MG63 (cell line): ENCODE measurements at regions not wholly inside any gene's neighbourhood (a gene's known extent, or its start where the extent isn't known, plus 50 kb on each side); places are given as distances from the start of the nearest gene placed in this dataset.
A peak's percentile ranks its signal among the peaks of the same experiment; 100 is the strongest.

Experiments
- DNase-seq: peaks from one replicate; pipeline ENCODE4 v3.0.0-alpha.2; 2020
- H3K27me3 ChIP-seq: fragments of 250-450 bp; sonication (Bioruptor Pico); 2 replicates; pipeline ENCODE4 v1.5.1; 2020; ENCODE audit warnings: mild to moderate bottlenecking, moderate library complexity
- H3K36me3 ChIP-seq: fragments of 250-450 bp; sonication (Bioruptor Pico); 2 replicates; pipeline ENCODE4 v1.5.1; 2020; ENCODE audit warnings: mild to moderate bottlenecking, moderate library complexity
- H3K4me3 ChIP-seq: fragments of 250-450 bp; sonication (Bioruptor Pico); 2 replicates; pipeline ENCODE4 v1.5.1; 2020; ENCODE audit warnings: mild to moderate bottlenecking, moderate library complexity
- H3K9me3 ChIP-seq: fragments of 250-450 bp; sonication (Bioruptor Pico); 2 replicates; pipeline ENCODE4 v1.5.1; 2020; ENCODE audit warnings: mild to moderate bottlenecking, moderate library complexity

DNA sequence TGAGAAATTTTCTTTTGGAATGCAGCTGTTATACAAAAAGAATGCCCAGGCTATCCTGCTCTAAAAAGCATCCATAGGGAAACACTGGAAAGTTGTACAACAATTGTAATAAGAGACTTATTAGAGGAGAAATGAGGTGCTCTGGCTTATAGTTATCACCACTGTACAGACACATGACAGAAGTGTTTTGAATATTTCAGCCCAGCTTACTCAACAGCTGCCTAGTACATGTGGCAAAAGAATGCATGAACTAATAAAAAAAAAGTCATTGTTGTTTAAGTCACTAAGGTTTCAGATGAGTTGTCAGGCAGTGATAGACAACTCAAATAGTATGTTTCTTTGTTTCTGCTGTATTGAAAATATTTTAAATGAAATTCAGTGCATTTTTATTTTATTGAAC is 307.7 kb downstream of the GPM6A start:
- DNase-seq = no peak

DNA sequence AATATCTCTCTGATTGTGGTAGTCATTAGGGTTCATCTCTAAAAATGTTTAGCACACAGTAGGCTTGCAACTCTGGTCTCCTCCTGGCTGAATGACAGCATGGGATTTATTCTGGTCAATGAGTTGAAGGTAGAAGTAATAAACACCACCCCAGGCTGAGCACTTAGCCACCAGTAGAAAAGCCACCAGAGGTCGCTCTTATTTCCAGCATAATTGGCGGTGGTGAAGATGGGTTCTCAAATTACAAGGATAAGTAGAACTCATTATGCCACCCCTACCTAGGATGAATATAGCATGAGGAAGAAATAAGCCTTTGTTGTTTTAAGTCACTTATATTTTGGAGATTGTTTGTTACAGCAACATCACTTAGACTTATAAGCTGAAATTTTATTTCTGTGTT is 302.7 kb downstream of the GPM6A start:
- H3K4me3 ChIP-seq = no peak overlapping the region
- no peaks in the 10 kb centered on the region for H3K27me3 ChIP-seq
- DNase-seq = no peak
- no peaks in the 10 kb centered on the region for H3K9me3 ChIP-seq
- no peaks in the 10 kb centered on the region for H3K36me3 ChIP-seq

More for the DNA sequence above, 307.7 kb downstream of the GPM6A start:
- H3K27me3 ChIP-seq = no peaks in the 10 kb centered on the region
- H3K9me3 ChIP-seq = no peaks in the 10 kb centered on the region
- no peak overlapping the region for H3K4me3 ChIP-seq
- H3K36me3 ChIP-seq = no peaks in the 10 kb centered on the region

GRCh38 chr4:175511861-175512260 is 300.2 kb downstream of the GPM6A start:
- DNase-seq = no peak
- Histone ChIP-seq H3K4me3 (no peak overlapping the region), H3K9me3 (no peaks in the 10 kb centered on the region), H3K36me3 (no peaks in the 10 kb centered on the region), H3K27me3 (no peaks in the 10 kb centered on the region)

DNA sequence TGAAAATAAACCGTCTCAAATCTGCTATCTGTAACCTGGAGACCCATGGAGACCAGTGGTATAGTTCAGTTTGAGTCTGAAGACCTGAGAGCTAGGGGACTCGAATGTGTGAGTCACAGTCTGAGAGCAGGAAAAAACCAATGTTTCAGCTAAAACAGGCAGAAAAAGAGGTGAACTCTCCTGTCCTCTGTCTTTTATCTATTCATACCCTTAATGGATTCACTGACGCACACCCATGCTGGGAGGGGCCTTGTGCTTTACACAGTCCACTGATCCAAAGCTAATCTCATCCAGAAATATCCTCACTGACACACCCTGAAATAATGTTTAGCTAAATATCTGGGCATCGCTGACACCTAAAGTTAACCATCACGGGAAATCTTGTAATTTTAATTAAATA is 297.9 kb downstream of the GPM6A start:
- H3K27me3 ChIP-seq = no peaks in the 10 kb centered on the region
- DNase-seq = no peak
- no peaks in the 10 kb centered on the region for H3K9me3 ChIP-seq
- H3K4me3 ChIP-seq = no peak overlapping the region
- no peaks in the 10 kb centered on the region for H3K36me3 ChIP-seq

DNA sequence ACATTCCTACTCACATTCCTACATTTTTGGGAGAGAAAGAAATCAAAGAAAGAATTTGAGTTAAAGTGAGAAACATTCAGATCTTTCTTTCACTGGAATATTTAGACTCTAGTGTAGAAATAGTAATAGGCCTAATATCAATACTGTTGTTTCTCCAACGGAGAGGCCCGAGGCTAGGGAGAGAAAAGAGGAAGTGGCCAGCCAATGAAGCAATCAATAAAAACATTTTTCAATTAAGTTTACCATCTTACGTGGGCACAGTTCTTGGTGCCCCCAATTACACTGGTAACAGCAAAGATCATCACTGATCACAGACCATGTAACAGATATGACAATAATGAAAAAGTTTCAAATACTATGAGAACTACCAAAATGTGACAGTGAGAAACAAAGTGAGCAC is 281.4 kb downstream of the GPM6A start:
- DNase-seq = no peak
- H3K27me3 ChIP-seq = no peaks in the 10 kb centered on the region
- no peak overlapping the region for H3K4me3 ChIP-seq
- no peaks in the 10 kb centered on the region for H3K36me3 ChIP-seq
- H3K9me3 ChIP-seq = peaks cover 14% of the 10 kb centered on the region

DNA sequence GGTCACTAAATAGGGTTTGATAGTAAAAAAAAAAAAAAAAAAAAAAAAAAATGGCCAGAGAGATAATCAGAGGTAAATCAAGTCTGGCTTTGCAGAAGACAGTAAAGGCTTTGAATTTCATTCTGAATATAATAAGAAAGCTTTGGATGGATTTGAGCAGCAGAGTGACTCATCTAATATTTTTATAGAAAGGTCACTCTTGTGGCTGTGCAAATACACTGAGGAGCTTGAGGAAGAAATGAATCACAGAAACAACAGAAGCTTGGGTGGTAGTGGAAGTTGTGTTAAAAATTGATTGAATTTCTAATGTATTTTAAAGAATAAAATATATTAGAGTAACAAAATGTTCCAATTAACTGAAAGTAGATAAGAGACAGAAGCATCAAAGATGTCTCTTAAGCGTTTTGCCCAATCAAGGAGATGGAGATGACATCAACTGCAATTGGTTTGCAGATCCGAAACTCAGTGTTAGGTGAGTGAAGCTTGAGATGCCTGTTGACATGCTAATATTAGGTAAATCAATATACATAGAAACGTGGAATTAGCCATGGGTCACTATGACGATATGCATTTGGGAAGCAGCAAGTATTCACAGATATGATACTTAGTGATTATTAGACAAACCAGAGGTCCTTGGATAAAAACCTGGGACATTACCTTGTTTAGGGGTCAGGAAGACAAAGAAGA is 280.5 kb downstream of the GPM6A start:
- Histone ChIP-seq H3K4me3 (no peak overlapping the region), H3K27me3 (no peaks in the 10 kb centered on the region), H3K9me3 (peaks cover 14% of the 10 kb centered on the region), H3K36me3 (no peaks in the 10 kb centered on the region)
- DNase-seq = peak; percentile 33

GRCh38 chr4:175536852-175537453 is 275.1 kb downstream of the GPM6A start:
- no peak for DNase-seq
- Histone ChIP-seq H3K27me3 (no peaks in the 10 kb centered on the region), H3K9me3 (peaks cover 10% of the 10 kb centered on the region), H3K4me3 (no peak overlapping the region), H3K36me3 (no peaks in the 10 kb centered on the region)

GRCh38 chr4:175539498-175539897 is 272.6 kb downstream of the GPM6A start:
- H3K27me3 ChIP-seq = no peaks in the 10 kb centered on the region
- H3K9me3 ChIP-seq = peaks cover under 1% of the 10 kb centered on the region; the same call in 1 of the 2 replicates
- DNase-seq = no peak
- H3K4me3 ChIP-seq = no peak overlapping the region
- H3K36me3 ChIP-seq = no peaks in the 10 kb centered on the region

DNA sequence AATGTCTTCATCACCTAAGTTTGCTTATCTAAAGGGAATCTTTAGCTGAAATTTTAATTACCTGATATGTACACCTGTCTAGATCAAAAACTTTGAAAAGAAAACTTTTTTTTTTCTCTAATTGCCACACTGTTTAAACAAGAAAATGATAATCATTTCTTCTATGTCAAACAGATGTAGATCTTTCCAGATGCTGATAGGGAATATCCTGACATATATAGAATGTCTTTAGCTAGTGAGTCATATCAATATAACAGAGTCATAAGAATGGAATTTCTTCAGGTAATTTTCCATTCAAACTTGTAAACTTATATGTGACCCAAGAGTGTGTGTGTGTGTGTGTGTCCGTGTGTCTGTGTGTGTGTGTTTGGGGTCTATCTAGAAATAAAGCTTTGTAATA is 271.9 kb downstream of the GPM6A start:
- DNase-seq = no peak
- Histone ChIP-seq H3K4me3 (no peak overlapping the region), H3K27me3 (no peaks in the 10 kb centered on the region), H3K9me3 (no peaks in the 10 kb centered on the region), H3K36me3 (no peaks in the 10 kb centered on the region)

- no peaks in the 10 kb centered on the region for H3K27me3 ChIP-seq
- no peaks in the 10 kb centered on the region for H3K36me3 ChIP-seq
- DNase-seq = peak; percentile 20
- no peak overlapping the region for H3K4me3 ChIP-seq
- no peaks in the 10 kb centered on the region for H3K9me3 ChIP-seq
Measured at GRCh38 chr4:175540732-175541131, 271.3 kb downstream of the GPM6A start.

DNA sequence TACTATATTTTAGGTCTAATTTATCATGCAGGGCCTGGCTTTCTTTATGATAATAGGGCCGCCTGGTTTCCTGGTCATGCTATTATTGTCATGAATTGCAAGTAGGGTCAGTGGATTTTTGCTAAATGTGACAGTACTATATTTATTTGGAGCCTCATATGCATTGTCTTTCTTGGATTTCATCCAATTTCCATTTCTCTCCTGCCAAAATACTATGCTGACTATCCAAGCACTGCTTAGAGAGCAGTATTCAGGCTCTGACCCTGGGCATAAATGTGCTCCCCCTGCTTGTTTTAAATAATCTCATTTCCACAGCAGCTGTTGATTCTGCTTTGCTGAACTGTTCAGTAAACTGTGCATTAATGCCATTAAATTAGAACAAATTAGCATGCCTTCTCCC is 269.3 kb downstream of the GPM6A start:
- Histone ChIP-seq H3K9me3 (no peaks in the 10 kb centered on the region), H3K4me3 (no peak overlapping the region), H3K27me3 (no peaks in the 10 kb centered on the region), H3K36me3 (no peaks in the 10 kb centered on the region)
- DNase-seq = peak; percentile 37

- Histone ChIP-seq H3K9me3 (no peaks in the 10 kb centered on the region), H3K36me3 (no peaks in the 10 kb centered on the region)
Measured at GRCh38 chr4:175559126-175559525, 252.9 kb downstream of the GPM6A start.

DNA sequence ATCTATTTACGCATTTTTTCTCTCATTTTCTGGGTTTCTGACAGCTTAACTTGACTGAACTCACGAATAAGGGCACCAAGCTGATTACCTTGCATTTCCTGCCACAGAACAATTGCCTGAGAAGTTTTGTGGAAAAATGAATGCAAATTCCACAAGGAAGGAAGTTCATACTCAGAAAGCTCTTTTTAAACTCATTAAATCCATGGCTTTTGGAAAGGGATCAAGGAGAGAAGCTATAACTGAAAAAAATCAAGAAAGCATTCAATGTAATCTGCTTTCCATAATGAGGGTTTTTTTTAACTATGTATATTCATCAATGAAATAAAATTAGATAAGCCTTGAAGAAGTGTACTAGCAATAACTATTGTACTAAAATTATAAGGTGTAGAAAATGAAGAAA is 252.5 kb downstream of the GPM6A start:
- H3K36me3 ChIP-seq = no peaks in the 10 kb centered on the region
- no peaks in the 10 kb centered on the region for H3K27me3 ChIP-seq
- H3K9me3 ChIP-seq = no peaks in the 10 kb centered on the region
- no peak for DNase-seq
- no peak overlapping the region for H3K4me3 ChIP-seq

More at GRCh38 chr4:175559126-175559525, 252.9 kb downstream of the GPM6A start:
- no peaks in the 10 kb centered on the region for H3K27me3 ChIP-seq
- H3K4me3 ChIP-seq = no peak overlapping the region
- no peak for DNase-seq

GRCh38 chr4:175560604-175561003 is 251.5 kb downstream of the GPM6A start:
- H3K9me3 ChIP-seq = no peaks in the 10 kb centered on the region
- H3K36me3 ChIP-seq = no peaks in the 10 kb centered on the region
- no peak overlapping the region for H3K4me3 ChIP-seq
- no peaks in the 10 kb centered on the region for H3K27me3 ChIP-seq
- DNase-seq = no peak

- no peaks in the 10 kb centered on the region for H3K9me3 ChIP-seq
- DNase-seq = no peak
- H3K4me3 ChIP-seq = no peak overlapping the region
- no peaks in the 10 kb centered on the region for H3K27me3 ChIP-seq
- no peaks in the 10 kb centered on the region for H3K36me3 ChIP-seq
Measured at GRCh38 chr4:175561696-175562095, 250.4 kb downstream of the GPM6A start.

- H3K9me3 ChIP-seq = no peaks in the 10 kb centered on the region
- no peaks in the 10 kb centered on the region for H3K36me3 ChIP-seq
- no peak overlapping the region for H3K4me3 ChIP-seq
- no peak for DNase-seq
- H3K27me3 ChIP-seq = no peaks in the 10 kb centered on the region
Measured at GRCh38 chr4:175562111-175562510, 250.0 kb downstream of the GPM6A start.

DNA sequence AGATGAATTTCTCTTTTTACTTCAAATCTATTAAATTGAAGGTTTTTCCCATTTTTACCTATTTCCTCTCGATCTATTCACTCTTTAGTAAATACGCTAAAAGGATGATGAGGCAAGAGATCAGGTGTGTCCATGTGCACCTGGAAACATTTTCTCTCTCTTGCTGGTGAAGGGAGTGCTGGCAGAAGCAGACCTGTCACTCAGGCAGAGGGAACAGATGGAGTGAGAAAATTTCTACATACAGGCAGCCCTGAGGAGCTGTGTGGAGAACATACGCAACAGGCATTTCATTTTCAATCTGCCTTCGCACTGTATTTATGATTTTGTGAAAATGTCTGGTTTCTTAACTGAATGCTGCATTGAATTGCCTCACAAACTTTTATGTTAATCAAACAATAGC is 249.5 kb downstream of the GPM6A start:
- H3K9me3 ChIP-seq = no peaks in the 10 kb centered on the region
- no peaks in the 10 kb centered on the region for H3K36me3 ChIP-seq

More for the DNA sequence above, 249.5 kb downstream of the GPM6A start:
- DNase-seq = no peak
- Histone ChIP-seq H3K27me3 (no peaks in the 10 kb centered on the region), H3K4me3 (no peak overlapping the region)
